DMS53 (cell line): ENCODE measurements at regions not wholly inside any gene's neighbourhood (a gene's known extent, or its start where the extent isn't known, plus 50 kb on each side); places are given as distances from the start of the nearest gene placed in this dataset.

ENCODE experiments used
- DNase-seq: peaks from one replicate; lab custom pipeline; 2025; lab: John Stamatoyannopoulos, UW

DNA sequence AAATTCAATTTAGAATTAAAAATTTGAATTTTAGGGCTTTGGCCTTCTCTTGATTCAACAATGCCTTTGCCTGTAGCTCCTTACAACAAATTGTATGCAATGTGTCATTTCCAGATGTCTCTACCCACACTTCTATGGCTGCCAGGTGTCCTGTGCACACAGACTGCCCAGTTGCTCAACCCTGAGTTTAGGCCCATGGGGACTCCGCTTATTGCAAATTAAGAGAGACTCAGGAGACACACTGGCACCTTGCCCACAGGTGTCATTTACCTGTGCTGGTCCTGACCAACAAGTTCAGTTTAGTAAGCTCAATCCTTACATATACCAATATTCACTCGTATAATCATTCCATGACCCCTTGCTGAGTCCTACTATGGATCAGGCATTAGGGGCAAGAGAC, 236.1 kb downstream of the OMA1 start:
- no peak for DNase-seq

GRCh38 chr1:58308206-58308605, 238.3 kb downstream of the OMA1 start:
- peak; percentile 58 for DNase-seq

DNA sequence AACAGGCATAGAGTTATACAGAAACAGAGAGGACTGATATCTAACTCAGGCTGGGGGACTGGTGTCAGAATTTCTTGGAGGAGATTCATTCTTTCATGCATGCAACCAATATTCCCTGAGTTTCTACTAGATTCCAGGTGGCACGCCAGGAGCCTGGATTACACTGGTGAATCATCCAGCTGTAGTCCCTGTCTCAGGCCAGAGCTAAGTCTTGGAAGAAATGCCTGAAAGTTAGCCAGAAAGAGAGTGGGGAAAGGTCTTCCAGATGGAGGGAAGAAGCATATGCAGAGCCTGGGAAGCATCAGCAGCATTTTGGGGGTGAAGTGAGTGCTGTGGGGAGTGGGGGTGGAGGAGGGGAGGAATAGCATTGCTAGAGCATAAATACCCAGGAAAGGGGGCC, 239.1 kb downstream of the OMA1 start:
- DNase-seq: no peak

DNA sequence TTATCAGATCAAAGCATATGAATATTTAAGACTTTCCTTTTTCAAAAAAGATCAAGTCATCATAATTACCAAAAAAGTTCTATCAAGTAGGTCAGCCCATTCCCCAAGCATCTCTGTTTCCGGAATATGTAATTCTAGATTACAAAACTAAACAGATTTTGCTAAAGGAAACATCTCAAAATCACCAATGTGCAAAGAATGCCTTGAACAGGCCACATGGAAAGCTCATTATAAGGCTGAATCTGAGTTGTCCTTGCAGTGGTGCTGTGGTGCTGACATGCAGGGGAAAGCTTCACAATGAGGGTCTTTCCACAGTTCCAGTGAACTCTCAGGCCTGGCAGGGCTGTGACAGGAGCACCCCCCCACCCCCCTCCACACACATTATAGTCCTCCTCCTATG, 240.9 kb downstream of the OMA1 start:
- DNase-seq: no peak

DNA sequence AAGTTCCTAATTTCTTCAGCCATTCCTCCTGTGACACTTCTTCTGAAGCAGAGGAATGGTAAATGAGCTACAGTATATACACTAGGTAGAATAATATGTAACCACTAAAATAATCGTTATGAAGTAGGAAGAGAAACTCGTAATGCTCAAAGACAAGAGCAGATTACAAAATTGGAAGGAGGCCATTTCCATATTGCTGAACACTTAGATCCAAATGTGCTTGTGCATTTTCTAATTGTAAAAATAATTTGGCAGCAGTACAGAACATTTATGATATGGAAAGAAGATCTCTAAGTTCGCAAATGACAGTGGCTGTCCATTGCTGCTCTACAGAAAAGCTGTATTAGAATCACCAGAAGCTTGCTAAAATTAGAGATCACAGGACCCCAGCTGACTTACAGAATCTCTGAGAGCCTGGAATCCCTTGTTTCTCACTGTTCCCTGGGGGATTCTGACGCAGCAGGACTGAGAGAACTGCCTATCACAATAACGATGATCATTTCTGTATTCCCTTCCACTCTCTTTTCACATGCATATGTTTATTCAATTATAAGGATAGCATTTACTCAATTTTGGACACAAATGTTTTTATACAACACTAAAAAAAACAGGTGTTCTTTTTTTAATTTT, 242.1 kb downstream of the OMA1 start:
- DNase-seq: no peak

- DNase-seq: no peak
Observed at GRCh38 chr1:58303841-58304240, 242.7 kb downstream of the OMA1 start.

- peak; percentile 29 for DNase-seq
Observed at GRCh38 chr1:58293388-58293787, 253.1 kb downstream of the OMA1 start.

DNA sequence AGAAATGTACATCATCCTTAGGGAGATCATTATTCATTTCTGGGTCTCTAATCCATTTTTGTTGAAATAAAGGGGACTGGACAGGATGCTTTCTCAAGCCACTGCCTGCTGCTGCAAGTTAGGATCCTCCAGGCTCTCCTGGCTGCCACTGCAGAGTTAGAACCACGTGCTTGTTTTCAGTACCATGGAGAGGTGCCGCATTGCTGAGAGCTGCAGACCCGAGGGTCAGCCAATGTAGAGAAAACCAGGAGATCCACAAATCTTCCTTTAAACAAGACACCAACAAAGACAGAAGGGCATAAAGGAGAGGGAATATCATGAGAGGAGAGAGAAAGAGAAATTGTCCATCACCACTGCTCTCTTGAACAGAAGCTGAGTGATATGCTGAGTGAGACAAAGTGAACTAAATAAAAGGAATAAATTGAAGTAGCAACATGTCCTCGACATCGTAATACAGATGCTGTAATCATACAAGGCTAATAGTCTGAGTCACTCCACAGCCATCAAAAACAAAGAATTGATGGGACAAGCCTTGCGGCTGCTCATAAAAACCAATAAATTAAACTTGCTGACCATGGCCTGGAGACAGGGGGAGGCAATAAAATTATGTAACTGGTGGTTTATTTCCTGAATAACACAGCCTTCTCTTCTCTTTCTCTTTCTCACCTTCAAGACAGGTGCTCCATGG, 255.7 kb downstream of the OMA1 start:
- DNase-seq: peak; percentile 32

- DNase-seq: no peak
Observed at GRCh38 chr1:58288624-58289142, 257.8 kb downstream of the OMA1 start.

DNA sequence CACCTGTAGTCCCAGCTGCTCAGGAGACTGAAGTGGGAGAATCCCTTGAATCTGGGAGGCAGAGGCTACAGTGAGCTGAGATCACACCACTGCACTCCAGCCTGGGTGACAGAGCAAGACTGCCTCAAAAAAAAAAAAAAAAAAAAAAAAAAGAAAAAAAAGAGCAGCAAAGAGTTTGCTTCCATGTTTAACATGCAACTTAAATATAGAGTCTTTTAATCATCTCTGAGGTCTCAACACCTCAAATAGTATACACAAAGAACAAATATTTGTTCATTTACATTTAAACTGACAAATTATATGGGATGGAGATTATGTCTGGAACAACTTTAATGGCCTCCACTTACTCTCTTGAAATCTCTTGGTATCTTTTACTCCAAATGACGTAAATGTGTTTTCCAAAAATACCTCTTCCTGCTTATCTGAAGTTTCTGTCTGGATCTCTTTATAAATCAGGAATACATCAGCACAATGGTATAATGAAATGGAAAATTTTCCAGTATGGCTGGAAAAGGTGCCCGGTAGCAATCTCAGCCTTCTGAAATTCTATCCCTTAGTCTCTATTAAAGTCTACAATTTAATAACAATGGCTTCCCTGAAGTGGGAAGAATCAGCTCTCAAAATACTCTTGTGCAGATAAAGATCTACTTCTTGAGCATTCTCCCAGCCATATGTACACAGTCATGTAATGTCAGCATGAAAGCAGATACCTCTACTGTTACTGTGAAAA, 258.5 kb downstream of the OMA1 start:
- peak; percentile 41 for DNase-seq

DNA sequence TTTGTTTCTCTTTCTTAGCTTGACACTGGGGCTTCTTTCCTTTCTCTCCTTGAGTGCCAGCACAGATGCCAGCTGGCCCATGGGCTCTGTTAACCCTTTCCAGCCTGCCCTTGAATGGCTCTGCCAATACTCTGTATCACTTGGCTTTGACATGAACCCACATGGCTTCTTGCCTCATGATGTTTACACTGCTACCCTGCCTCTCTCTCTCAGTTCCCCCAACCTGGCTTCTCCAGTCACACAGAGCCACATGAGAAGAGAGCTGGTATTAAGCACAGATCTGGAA, 262.4 kb downstream of the OMA1 start:
- DNase-seq: no peak

- no peak for DNase-seq
Observed at GRCh38 chr1:58283388-58284224, 262.9 kb downstream of the OMA1 start.

DNA sequence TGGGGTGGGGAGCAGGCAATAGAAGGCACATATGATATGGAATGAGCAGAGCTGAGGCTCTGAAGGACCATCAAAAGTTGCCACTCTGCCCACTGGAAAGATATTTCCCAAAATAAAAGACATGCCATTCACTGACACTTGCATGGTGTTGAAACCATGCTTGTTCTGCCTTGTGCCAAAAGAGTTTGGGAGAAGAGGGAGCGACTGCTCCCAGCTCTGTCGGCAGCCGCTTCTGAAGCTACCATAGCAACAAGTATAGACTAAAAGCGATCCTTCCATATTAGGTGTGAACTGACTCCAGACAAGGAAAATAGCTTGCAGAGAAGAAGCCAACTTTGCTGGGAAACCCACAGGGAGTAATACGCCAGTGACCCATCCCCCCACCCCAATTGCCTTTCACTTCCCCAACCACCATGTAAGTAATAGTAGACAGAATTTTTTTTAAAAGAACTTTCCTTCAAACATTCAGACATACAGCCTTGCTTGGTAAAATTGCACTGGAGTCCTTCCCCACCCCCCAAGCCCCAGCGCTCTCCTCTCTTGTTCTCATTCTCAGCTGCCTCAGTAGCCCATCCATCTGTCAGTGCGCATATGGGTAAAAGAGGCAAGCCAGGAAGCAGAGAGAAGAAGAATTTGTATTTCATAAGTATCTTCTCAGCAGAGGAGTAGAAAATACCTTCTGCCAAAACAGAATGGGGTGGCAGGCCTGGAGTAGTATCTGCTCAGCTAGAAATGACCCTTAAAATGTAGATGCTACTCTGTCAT, 263.7 kb downstream of the OMA1 start:
- DNase-seq: no peak

DNA sequence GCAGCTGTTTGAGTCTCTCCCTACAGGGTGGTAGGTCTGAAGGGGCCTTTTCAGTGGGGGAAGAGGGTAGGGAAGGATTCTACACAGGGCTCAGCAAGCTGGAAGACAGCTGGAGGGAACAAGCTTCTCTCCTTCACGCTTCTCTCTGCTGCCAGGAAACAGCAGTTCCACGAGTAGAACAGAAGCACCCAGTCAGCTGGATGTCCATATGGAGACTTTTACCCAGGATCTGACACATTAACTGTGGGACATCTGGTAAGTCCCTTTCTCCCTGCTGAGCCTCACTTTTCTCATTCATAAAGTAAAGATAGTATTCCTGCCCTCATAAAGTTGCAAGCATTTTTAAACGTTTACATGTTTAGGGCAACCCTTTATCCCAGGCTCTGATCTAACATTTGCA, 280.3 kb downstream of the OMA1 start:
- DNase-seq: peak; percentile 93

- no peak for DNase-seq
Observed at GRCh38 chr1:58264462-58264861, 282.1 kb downstream of the OMA1 start.

GRCh38 chr1:58262702-58263101, 283.8 kb downstream of the OMA1 start:
- DNase-seq: no peak

GRCh38 chr1:58258082-58258481, 288.4 kb downstream of the OMA1 start:
- DNase-seq: no peak

- DNase-seq: no peak
Observed at GRCh38 chr1:58257003-58257402, 289.5 kb downstream of the OMA1 start.

- no peak for DNase-seq
Observed at GRCh38 chr1:58256546-58256945, 290.0 kb downstream of the OMA1 start.

DNA sequence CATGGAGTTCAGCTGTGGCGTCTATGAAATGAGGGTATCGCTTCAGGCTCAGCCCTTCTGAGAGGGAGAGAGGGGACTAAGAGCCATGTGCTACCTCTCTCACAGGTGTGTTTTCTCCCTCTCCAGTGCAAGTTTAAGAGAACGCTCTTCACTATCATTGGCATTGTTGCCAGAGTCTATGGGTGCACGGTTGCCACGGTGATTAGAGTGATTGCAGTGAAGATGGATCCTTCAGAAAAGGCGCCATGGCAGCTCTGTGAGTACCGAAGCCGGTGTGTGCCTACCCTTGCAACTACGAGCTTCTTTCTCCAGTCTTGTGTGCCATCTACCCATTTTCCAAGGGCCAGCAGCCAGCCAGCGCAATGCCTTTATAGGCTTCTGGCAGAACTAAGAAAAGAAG, 290.5 kb downstream of the OMA1 start:
- peak; percentile 22 for DNase-seq

- DNase-seq: no peak
Observed at GRCh38 chr1:58255192-58255591, 291.3 kb downstream of the OMA1 start.
